ENCODE measurements at regions not wholly inside any gene's neighbourhood (a gene's known extent, or its start where the extent isn't known, plus 50 kb on each side); places are given as distances from the start of the nearest gene placed in this dataset.

GRCh38 chr6:40791004-40791403 lies 203.8 kb upstream of the LRFN2 start:
- H4K20me1 ChIP-seq (ENCODE audit: control insufficient read depth, extremely low read depth, insufficient read depth, low read length): no peaks in the 10 kb centered on the region
- H3K4me2 ChIP-seq (ENCODE audit: extremely low read depth, insufficient read depth, low read length): no peak overlapping the region
- no peak overlapping the region for H2AFZ ChIP-seq (ENCODE audit: low read length)
- no peak for TF ChIP-seq CTCF (conservative IDR thresholded peaks at IDR 0.05 in 1 of 2, IDR thresholded peaks at IDR 0.05 in 1 of 2; ENCODE audit: low read depth in 1 of 2, low read length in 2 of 2)
- TF ChIP-seq EZH2 (IDR thresholded peaks at IDR 0.05; ENCODE audit: low read length, missing control alignments): no peak
- H3K27ac ChIP-seq (ENCODE audit: insufficient read depth, low read length): no peak overlapping the region
- no peaks in the 10 kb centered on the region for H3K27me3 ChIP-seq (ENCODE audit: control insufficient read depth, insufficient read depth, low read length)
- no peaks in the 10 kb centered on the region for H3K36me3 ChIP-seq (ENCODE audit: control insufficient read depth, insufficient read depth, low read length)
- H3K9ac ChIP-seq (ENCODE audit: insufficient read depth, low read length): no peak overlapping the region
- no peak for DNase-seq (ENCODE audit: low read depth in 2 of 2)
- no peaks in the 10 kb centered on the region for H3K79me2 ChIP-seq (ENCODE audit: control insufficient read depth, insufficient read depth, low read length)
- H3K4me1 ChIP-seq (ENCODE audit: control insufficient read depth, extremely low read depth, insufficient read depth, low read length): no peaks in the 10 kb centered on the region
- H3K4me3 ChIP-seq (replicated peaks in 1 of 4; ENCODE audit: control extremely low read depth in 1 of 4, insufficient read depth in 1 of 4, low read depth in 3 of 4, low read length in 4 of 4): no peak overlapping the region
- no peaks in the 10 kb centered on the region for H3K9me3 ChIP-seq (ENCODE audit: control insufficient read depth, insufficient read depth, low read depth, low read length)

DNA sequence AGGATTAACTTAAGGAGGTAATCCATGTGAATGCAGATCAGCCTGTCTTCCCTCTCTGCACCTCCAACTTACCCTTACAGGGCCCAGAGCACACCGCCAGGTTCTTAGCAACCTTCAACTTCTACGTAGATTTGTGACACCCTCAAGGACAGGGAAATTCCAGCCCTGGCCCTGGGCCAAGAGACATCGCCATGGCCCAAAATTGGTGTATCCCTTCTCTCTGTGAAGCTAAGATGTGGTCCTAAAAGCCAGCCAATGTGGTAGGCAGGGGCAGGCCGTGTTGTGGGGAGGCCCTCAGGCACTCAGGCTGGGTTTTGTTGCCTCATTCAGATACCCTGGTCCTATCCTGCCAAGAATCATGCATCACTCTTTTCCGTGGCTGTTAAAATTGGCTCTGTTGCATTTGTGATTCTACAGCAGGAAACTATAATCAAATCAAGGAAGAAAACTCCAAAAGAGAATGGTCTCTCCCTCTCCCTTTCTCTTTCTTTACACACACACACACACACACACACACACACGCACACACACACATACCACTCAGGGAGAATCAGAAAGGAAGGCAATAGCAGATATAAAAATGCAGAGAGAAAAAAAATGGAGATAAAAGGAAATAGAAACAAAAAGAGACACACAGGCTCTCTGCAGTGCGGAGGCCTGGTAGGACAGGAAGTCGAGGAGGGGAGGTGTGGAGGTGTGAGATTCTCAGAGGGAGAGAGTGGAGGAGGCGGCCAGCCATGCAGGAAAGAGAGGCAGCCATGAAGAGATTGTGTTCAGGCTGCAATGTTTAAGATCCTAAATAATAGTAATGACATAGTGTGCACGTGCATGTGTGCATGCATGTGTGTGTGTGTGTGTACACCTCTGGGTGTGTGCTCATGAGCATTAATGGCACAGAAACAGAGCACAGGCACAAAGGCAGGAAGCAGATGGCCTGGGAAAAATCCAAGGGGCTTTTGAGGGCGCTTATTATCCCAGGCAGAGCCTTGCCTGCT lies 201.8 kb upstream of the LRFN2 start:
- H3K4me2 ChIP-seq (ENCODE audit: extremely low read depth, insufficient read depth, low read length): no peak overlapping the region

More for the DNA sequence above, 201.8 kb upstream of the LRFN2 start:
- no peak overlapping the region for H3K4me3 ChIP-seq (replicated peaks in 1 of 4; ENCODE audit: control extremely low read depth in 1 of 4, insufficient read depth in 1 of 4, low read depth in 3 of 4, low read length in 4 of 4)
- no peak overlapping the region for H2AFZ ChIP-seq (ENCODE audit: low read length)
- DNase-seq (ENCODE audit: low read depth in 2 of 2): peak; percentile 10 to 11
- no peaks in the 10 kb centered on the region for H3K36me3 ChIP-seq (ENCODE audit: control insufficient read depth, insufficient read depth, low read length)
- no peaks in the 10 kb centered on the region for H3K79me2 ChIP-seq (ENCODE audit: control insufficient read depth, insufficient read depth, low read length)
- H3K9ac ChIP-seq (ENCODE audit: insufficient read depth, low read length): no peak overlapping the region
- H3K4me1 ChIP-seq (ENCODE audit: control insufficient read depth, extremely low read depth, insufficient read depth, low read length): no peaks in the 10 kb centered on the region
- H4K20me1 ChIP-seq (ENCODE audit: control insufficient read depth, extremely low read depth, insufficient read depth, low read length): no peaks in the 10 kb centered on the region
- H3K27ac ChIP-seq (ENCODE audit: insufficient read depth, low read length): no peak overlapping the region
- no peak for TF ChIP-seq EZH2 (IDR thresholded peaks at IDR 0.05; ENCODE audit: low read length, missing control alignments)
- no peak for TF ChIP-seq CTCF (conservative IDR thresholded peaks at IDR 0.05 in 1 of 2, IDR thresholded peaks at IDR 0.05 in 1 of 2; ENCODE audit: low read depth in 1 of 2, low read length in 2 of 2)
- H3K9me3 ChIP-seq (ENCODE audit: control insufficient read depth, insufficient read depth, low read depth, low read length): no peaks in the 10 kb centered on the region
- no peaks in the 10 kb centered on the region for H3K27me3 ChIP-seq (ENCODE audit: control insufficient read depth, insufficient read depth, low read length)

Measured in fibroblast of lung (primary cell).